ENCODE measurements at regions not wholly inside any gene's neighbourhood (a gene's known extent, or its start where the extent isn't known, plus 50 kb on each side); places are given as distances from the start of the nearest gene placed in this dataset.

DNA sequence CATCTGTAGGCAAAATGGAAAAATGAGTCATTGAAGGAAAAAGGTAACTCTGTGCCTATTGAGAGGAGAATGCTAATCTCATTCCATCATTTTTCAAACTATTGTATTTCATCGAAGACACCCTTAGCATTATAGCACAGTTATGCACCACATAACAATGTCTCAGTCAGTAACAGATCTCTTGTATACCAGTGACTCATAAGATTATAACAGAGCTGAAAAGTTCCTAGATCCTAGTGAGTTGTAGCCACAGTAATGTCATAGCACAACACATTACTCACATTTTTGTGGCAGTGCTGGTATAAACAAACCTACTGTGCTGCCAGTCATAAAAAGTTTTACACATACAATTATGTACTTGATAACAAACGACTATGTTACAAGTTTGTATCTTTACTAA, 1077.6 kb downstream of the DIAPH3 start:
- DNase-seq (ENCODE audit: extremely low read depth, low read depth) = no peak
- H3K4me3 ChIP-seq (replicated peaks; ENCODE audit: low read depth, low read length) = no peak overlapping the region
- TF ChIP-seq, protein P1, sequence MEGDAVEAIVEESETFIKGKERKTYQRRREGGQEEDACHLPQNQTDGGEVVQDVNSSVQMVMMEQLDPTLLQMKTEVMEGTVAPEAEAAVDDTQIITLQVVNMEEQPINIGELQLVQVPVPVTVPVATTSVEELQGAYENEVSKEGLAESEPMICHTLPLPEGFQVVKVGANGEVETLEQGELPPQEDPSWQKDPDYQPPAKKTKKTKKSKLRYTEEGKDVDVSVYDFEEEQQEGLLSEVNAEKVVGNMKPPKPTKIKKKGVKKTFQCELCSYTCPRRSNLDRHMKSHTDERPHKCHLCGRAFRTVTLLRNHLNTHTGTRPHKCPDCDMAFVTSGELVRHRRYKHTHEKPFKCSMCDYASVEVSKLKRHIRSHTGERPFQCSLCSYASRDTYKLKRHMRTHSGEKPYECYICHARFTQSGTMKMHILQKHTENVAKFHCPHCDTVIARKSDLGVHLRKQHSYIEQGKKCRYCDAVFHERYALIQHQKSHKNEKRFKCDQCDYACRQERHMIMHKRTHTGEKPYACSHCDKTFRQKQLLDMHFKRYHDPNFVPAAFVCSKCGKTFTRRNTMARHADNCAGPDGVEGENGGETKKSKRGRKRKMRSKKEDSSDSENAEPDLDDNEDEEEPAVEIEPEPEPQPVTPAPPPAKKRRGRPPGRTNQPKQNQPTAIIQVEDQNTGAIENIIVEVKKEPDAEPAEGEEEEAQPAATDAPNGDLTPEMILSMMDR (IDR thresholded peaks at IDR 0.05; ENCODE audit: low read depth, low read length, missing control alignments) = no peak

DNA sequence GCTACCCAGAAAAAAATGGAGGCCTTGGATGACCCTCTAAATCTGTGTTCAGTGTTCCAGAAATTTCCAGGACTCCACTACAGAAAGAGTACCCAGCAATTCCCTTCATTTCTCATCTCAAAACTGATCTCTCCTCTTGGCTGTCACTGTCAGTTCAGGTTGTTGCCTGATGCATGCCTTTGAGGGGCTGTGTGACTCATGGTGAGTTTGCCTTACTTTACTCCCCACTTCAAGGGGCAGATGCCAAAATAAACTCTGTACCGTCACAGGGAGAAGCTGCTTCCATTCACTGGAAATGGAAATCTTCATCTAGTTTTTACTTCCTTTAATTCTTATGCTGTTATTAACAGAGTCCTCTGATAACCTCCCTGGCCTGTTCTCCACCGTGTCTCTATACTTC, 1075.0 kb downstream of the DIAPH3 start:
- no peak for DNase-seq (ENCODE audit: extremely low read depth, low read depth)
- no peak overlapping the region for H3K4me3 ChIP-seq (replicated peaks; ENCODE audit: low read depth, low read length)
- TF ChIP-seq, protein P1 (IDR thresholded peaks at IDR 0.05; ENCODE audit: low read depth, low read length, missing control alignments) = no peak

DNA sequence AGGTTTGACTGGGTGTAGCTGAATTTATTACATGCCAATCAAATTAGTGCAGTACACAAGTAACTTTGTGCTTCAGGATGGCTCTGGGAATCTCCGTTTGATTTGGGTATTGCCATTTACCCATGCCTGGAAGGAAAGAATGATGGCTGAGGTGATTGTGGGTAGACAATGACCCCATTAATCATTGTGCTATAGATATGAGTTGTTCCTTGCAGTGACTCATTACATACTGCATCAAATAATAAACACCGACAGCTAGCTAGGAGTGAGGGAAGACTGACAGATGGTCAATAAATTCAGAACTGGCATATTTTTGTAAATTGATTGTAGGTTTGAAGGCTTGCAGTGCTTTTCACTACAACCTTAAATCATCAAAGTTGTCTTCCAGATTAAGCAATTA, 1069.5 kb downstream of the DIAPH3 start:
- H3K4me3 ChIP-seq (replicated peaks; ENCODE audit: low read depth, low read length) = no peak overlapping the region
- TF ChIP-seq, protein P1 (IDR thresholded peaks at IDR 0.05; ENCODE audit: low read depth, low read length, missing control alignments) = no peak
- no peak for DNase-seq (ENCODE audit: extremely low read depth, low read depth)

DNA sequence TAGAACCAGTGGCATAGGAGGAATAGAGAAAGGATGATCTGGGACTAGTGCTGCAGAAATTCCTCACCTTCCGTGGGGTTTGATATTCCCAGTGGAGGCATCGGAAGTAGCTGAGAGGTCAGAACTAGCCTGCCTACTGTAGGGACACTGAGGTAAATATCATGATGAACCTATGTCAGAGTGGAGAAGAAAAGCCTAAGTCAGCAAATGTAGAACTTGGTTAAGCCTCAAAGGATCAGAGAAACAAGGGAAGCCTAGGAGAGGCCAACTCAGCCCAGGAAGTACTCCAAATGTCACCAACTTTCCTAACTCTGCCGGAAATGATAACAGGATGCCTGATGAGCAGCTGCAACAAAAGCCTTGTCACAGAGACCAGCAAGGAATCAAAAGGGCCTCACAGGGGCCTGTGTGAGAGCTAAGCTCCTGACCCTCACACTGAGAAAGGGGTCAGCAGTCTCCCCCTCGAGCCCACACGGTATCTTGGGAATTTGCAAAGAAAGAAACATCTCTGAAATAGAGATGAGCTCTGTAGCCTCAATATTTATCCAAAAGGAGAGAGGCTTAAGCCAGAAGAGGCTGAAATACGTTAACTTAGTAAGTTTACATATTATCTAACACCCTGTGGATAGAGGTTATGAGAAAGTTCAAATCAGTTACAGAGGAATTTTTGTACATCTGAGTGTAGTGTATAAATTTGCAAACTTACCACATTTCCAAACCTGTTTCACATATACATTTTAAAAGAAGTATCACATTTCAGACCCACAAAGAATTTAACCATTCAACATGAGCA, 1064.3 kb downstream of the DIAPH3 start:
- H3K4me3 ChIP-seq (replicated peaks; ENCODE audit: low read depth, low read length) = no peak overlapping the region
- TF ChIP-seq, protein P1 (IDR thresholded peaks at IDR 0.05; ENCODE audit: low read depth, low read length, missing control alignments) = no peak
- no peak for DNase-seq (ENCODE audit: extremely low read depth, low read depth)

DNA sequence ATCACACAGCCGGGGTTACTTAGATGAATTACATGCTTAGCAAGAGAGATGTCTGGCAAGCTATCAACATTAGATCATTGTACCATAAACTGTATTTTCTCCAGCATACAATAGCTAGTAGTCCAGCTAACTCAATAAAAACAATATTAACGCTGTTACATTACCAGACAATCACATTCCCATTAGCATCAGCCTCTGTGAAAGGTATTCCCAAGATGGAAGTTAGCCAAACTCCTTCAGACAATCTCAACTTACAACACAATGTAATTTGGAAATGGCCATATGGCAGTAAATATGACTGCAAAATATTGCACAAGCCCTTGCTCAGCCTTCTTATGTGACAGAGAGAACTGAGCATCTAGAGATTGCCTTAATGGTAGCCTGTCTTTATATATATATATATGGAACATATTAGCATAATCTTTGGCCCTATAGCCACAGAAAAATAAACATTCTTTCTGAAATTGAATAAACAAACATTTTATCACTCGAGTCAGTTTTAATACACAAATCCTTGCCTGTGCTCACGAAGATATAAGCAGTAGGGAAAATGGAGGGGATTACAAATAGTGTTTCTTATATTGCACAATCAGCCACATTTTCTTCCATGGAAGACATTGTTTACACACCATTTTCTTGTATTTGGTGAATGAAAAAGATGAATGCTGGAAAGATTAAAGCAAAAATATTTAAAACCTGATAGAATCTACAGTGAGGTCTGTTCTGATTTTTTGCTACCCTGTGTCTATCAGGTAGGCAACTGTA, 1060.5 kb downstream of the DIAPH3 start:
- TF ChIP-seq, protein P1 (IDR thresholded peaks at IDR 0.05; ENCODE audit: low read depth, low read length, missing control alignments) = no peak
- DNase-seq (ENCODE audit: extremely low read depth, low read depth) = no peak
- no peak overlapping the region for H3K4me3 ChIP-seq (replicated peaks; ENCODE audit: low read depth, low read length)

DNA sequence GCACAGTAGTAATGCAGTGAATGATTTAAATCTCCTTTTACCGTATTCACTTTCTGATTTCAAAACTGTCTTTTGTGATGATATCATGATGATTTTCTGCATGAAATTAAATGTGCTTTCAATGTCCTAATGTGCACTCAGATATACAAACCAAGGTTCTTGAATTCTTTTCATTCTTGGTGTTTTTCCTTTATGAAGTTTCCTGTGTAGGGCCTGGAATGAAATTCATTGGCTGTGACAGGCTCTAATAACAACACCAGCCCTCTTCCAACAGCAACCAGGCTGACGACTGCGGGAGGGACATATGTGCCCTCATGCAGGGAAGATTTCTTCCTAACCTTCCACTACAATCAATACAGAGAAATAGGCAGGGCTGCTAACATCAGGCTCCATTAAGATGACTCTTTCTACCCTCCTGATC, 1052.0 kb downstream of the DIAPH3 start:
- no peak for DNase-seq (ENCODE audit: extremely low read depth, low read depth)
- no peak overlapping the region for H3K4me3 ChIP-seq (replicated peaks; ENCODE audit: low read depth, low read length)
- TF ChIP-seq, protein P1 (IDR thresholded peaks at IDR 0.05; ENCODE audit: low read depth, low read length, missing control alignments) = no peak
